Keratinocyte (primary cell): ENCODE measurements at regions not wholly inside any gene's neighbourhood (a gene's known extent, or its start where the extent isn't known, plus 50 kb on each side); places are given as distances from the start of the nearest gene placed in this dataset.

Experiments
- DNase-seq: peaks from one replicate; pipeline ENCODE4 v3.0.0-alpha.2; 2011; ENCODE audit warnings: low read depth, missing footprints, low spot score
- FAIRE-seq: peaks from 2 replicates; lab custom pipeline; 2011; peaks lifted over from hg19 to GRCh38; lab: Jason Lieb, UNC
- H2AFZ ChIP-seq: 2 replicates; pipeline ENCODE4 v1.6.0; 2012; ENCODE audit warnings: low read length, control low read depth, inconsistent platforms; ENCODE audit not compliant: control insufficient read depth
- H3K27ac ChIP-seq: 2 replicates; pipeline ENCODE4 v1.5.1; 2011; ENCODE audit warnings: low read length; ENCODE audit not compliant: control insufficient read depth, insufficient read depth
- H3K27me3 ChIP-seq: 3 replicates; pipeline ENCODE4 v1.6.0; 2011; ENCODE audit warnings: low read length; ENCODE audit not compliant: control insufficient read depth, insufficient read depth; ENCODE audit errors: extremely low read depth
- H3K36me3 ChIP-seq, 2 experiments: 2 replicates in 1 of 2; 3 replicates in 1 of 2; pipeline ENCODE4 v1.5.1; 2011; ENCODE audit warnings: low read length in 2 of 2, mild to moderate bottlenecking in 1 of 2; ENCODE audit not compliant: control insufficient read depth in 2 of 2, insufficient read depth in 2 of 2; ENCODE audit errors: extremely low read depth in 1 of 2
- H3K4me1 ChIP-seq: 3 replicates; pipeline ENCODE4 v1.5.1; 2011; ENCODE audit warnings: low read length; ENCODE audit not compliant: control insufficient read depth, insufficient read depth; ENCODE audit errors: extremely low read depth
- H3K4me2 ChIP-seq: 3 replicates; pipeline ENCODE4 v1.6.0; 2011; ENCODE audit warnings: low read depth, low read length; ENCODE audit not compliant: control insufficient read depth, insufficient read depth; ENCODE audit errors: extremely low read depth
- H3K4me3 ChIP-seq, 3 experiments: fragments of 200-600 bp in 1 of 3; sonication (generic) in 1 of 3; 2 replicates in 2 of 3; 3 replicates in 1 of 3; pipeline ENCODE4 v1.5.1; 2011 to 2016; ENCODE audit warnings: low read length in 3 of 3, mild to moderate bottlenecking in 3 of 3, control low read depth in 2 of 3, inconsistent platforms in 1 of 3, low read depth in 1 of 3, mixed read lengths in 1 of 3, mixed run types in 1 of 3, moderate library complexity in 1 of 3; ENCODE audit not compliant: control insufficient read depth in 2 of 3, insufficient read depth in 2 of 3; ENCODE audit errors: extremely low read depth in 1 of 3
- H3K79me2 ChIP-seq: 2 replicates; pipeline ENCODE4 v1.6.0; 2012; ENCODE audit warnings: low read length; ENCODE audit not compliant: control insufficient read depth, insufficient read depth
- H3K9ac ChIP-seq: 3 replicates; pipeline ENCODE4 v1.6.0; 2011; ENCODE audit warnings: low read length; ENCODE audit not compliant: control insufficient read depth, insufficient read depth; ENCODE audit errors: extremely low read depth
- H3K9me1 ChIP-seq: 3 replicates; pipeline ENCODE4 v1.6.0; 2011; ENCODE audit warnings: low read length; ENCODE audit not compliant: control insufficient read depth, insufficient read depth; ENCODE audit errors: extremely low read depth
- H3K9me3 ChIP-seq: 2 replicates; pipeline ENCODE4 v1.5.1; 2012; ENCODE audit warnings: low read depth, low read length; ENCODE audit not compliant: control insufficient read depth
- H4K20me1 ChIP-seq: 3 replicates; pipeline ENCODE4 v1.6.0; 2011; ENCODE audit warnings: low read length; ENCODE audit not compliant: control insufficient read depth, insufficient read depth; ENCODE audit errors: extremely low read depth
- CTCF ChIP-seq, 3 experiments: IDR thresholded peaks in 1 of 3; conservative IDR thresholded peaks in 1 of 3; optimal IDR thresholded peaks in 1 of 3; 2 replicates in 2 of 3; 3 replicates in 1 of 3; pipeline versions ENCODE3 to v1.5.1; 2011; ENCODE audit warnings: low read length in 3 of 3, mild to moderate bottlenecking in 3 of 3, moderate library complexity in 2 of 3, control low read depth in 1 of 3, inconsistent platforms in 1 of 3; ENCODE audit not compliant: insufficient read depth in 2 of 3; ENCODE audit errors: extremely low read depth in 1 of 3
- EZH2 ChIP-seq: IDR thresholded peaks from one replicate; pipeline ENCODE4 v1.6.1; 2012; ENCODE audit warnings: inconsistent platforms, mild to moderate bottlenecking, low read length, moderate library complexity
- dilution Hi-C: fragments of 300-500 bp; cut with MboI; formaldehyde crosslinking; loops from one replicate; pipeline ENCODE4 v1.7.0; 2020; ENCODE audit warnings: low sequenced_read_pairs; ENCODE audit not compliant: extremely low pct_ligation_motif_present

GRCh38 chr11:70655816-70656215 is 257.5 kb downstream of the CTTN start:
- Histone ChIP-seq H4K20me1 (no peaks in the 10 kb centered on the region), H3K9me1 (no peaks in the 10 kb centered on the region)

DNA sequence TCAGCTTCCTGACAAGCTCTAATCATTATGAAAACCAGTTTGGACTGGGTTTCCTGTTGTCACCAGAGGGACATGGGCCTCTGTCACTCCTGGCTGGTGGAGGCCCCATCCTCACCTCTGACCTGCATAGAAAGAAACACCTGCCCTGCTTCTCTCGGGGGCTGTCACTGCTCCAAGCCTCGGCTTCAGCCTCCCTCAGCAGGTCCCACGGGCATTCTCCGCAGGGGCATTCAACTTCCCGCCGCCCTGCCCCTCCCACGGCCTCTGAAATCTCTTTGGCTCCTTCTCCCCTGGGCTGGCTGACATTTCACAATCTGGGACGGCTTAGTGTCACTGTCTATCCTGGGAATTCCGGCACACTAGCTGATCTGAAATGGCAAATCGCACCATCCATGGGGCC is 257.9 kb downstream of the CTTN start:
- no peak for FAIRE-seq
- no peaks in the 10 kb centered on the region for H4K20me1 ChIP-seq

More at GRCh38 chr11:70655816-70656215, 257.5 kb downstream of the CTTN start:
- Histone ChIP-seq H3K27ac (no peak overlapping the region), H3K4me3 (no peak overlapping the region), H3K27me3 (peaks cover 3% of the 10 kb centered on the region), H3K36me3 (no peaks in the 10 kb centered on the region), H3K9me3 (no peaks in the 10 kb centered on the region), H2AFZ (no peak overlapping the region), H3K4me1 (no peaks in the 10 kb centered on the region), H3K4me2 (no peak overlapping the region), H3K79me2 (no peaks in the 10 kb centered on the region), H3K9ac (no peak overlapping the region)
- DNase-seq (no peak), FAIRE-seq (no peak)
- TF ChIP-seq CTCF (optimal IDR thresholded peaks at IDR 0.05 in 1 of 3, IDR thresholded peaks at IDR 0.05 in 1 of 3, conservative IDR thresholded peaks at IDR 0.05 in 1 of 3; ENCODE audit: extremely low read depth in 1 of 3, insufficient read depth in 2 of 3, low read length in 3 of 3) = no peak
- no peak for TF ChIP-seq EZH2
- dilution Hi-C loops = no loop called here

More for the DNA sequence above, 257.9 kb downstream of the CTTN start:
- dilution Hi-C loops = no loop called here
- H3K27me3 ChIP-seq = peaks cover 7% of the 10 kb centered on the region
- H3K4me3 ChIP-seq = no peak overlapping the region
- no peak for DNase-seq
- no peaks in the 10 kb centered on the region for H3K36me3 ChIP-seq
- no peak overlapping the region for H2AFZ ChIP-seq
- H3K79me2 ChIP-seq = no peaks in the 10 kb centered on the region
- H3K27ac ChIP-seq = no peak overlapping the region
- no peaks in the 10 kb centered on the region for H3K9me3 ChIP-seq
- no peak for TF ChIP-seq EZH2
- no peak for TF ChIP-seq CTCF (optimal IDR thresholded peaks at IDR 0.05 in 1 of 3, IDR thresholded peaks at IDR 0.05 in 1 of 3, conservative IDR thresholded peaks at IDR 0.05 in 1 of 3; ENCODE audit: extremely low read depth in 1 of 3, insufficient read depth in 2 of 3, low read length in 3 of 3)
- H3K9ac ChIP-seq = no peak overlapping the region
- no peaks in the 10 kb centered on the region for H3K4me1 ChIP-seq
- H3K4me2 ChIP-seq = no peak overlapping the region
- no peaks in the 10 kb centered on the region for H3K9me1 ChIP-seq
